GM10266 (cell line): ENCODE measurements at regions not wholly inside any gene's neighbourhood (a gene's known extent, or its start where the extent isn't known, plus 50 kb on each side); places are given as distances from the start of the nearest gene placed in this dataset.

Source experiments
- DNase-seq: peaks from one replicate; pipeline ENCODE4 v3.0.0; 2012; ENCODE audit errors: extremely low spot score
- CTCF ChIP-seq: IDR thresholded peaks from 2 replicates; pipeline ENCODE4 v1.5.1; 2012; ENCODE audit warnings: mild to moderate bottlenecking, low read depth; ENCODE audit not compliant: control insufficient read depth, insufficient read depth; ENCODE audit errors: missing control alignments

- no peak for TF ChIP-seq CTCF
Measured at GRCh38 chr2:777546-777945, 100.3 kb upstream of the TMEM18 start.

GRCh38 chr2:777051-777450 lies 99.8 kb upstream of the TMEM18 start:
- TF ChIP-seq CTCF, result no peak
- DNase-seq, result no peak

More at GRCh38 chr2:777546-777945, 100.3 kb upstream of the TMEM18 start:
- DNase-seq, result no peak

- TF ChIP-seq CTCF, result no peak
- no peak for DNase-seq
Measured at GRCh38 chr2:776487-776886, 99.3 kb upstream of the TMEM18 start.

GRCh38 chr2:776038-776437 lies 98.8 kb upstream of the TMEM18 start:
- TF ChIP-seq CTCF, result no peak
- DNase-seq, result no peak

GRCh38 chr2:774436-774835 lies 97.2 kb upstream of the TMEM18 start:
- TF ChIP-seq CTCF, result no peak
- DNase-seq, result no peak

- no peak for DNase-seq
- TF ChIP-seq CTCF, result no peak
Measured at GRCh38 chr2:773256-774160, 96.3 kb upstream of the TMEM18 start.

- DNase-seq, result no peak
- no peak for TF ChIP-seq CTCF
Measured at GRCh38 chr2:771538-771937, 94.3 kb upstream of the TMEM18 start.
